Naive B cell (primary cell): ENCODE measurements at regions not wholly inside any gene's neighbourhood (a gene's known extent, or its start where the extent isn't known, plus 50 kb on each side); places are given as distances from the start of the nearest gene placed in this dataset.

Experiments
- ATAC-seq, 2 donors: fragments of 150-1000 bp; cut with Tn5 transposase; 2 replicates each; pipeline ENCODE4 v1.10.0; 2021; ENCODE audit warnings: low read depth in 2 of 2, mild to moderate bottlenecking in 2 of 2, moderate library complexity in 2 of 2
- DNase-seq: peaks from one replicate; pipeline ENCODE4 v3.0.0; 2022
- H3K27ac Mint-ChIP-seq, 6 donors: one replicate each; pipeline ENCODE4 v1.8.0; 2020 to 2022; ENCODE audit warnings: mild to moderate bottlenecking in 6 of 6, mixed read lengths in 6 of 6, moderate library complexity in 5 of 6, inconsistent platforms in 2 of 6
- H3K27me3 Mint-ChIP-seq, 3 donors: one replicate each; pipeline ENCODE4 v1.8.0; 2021 to 2022; ENCODE audit warnings: mixed read lengths in 3 of 3, mild to moderate bottlenecking in 1 of 3
- H3K36me3 Mint-ChIP-seq, 2 donors: one replicate each; pipeline ENCODE4 v1.8.0; 2020 to 2022; ENCODE audit warnings: mixed read lengths in 2 of 2, inconsistent platforms in 1 of 2, mild to moderate bottlenecking in 1 of 2
- H3K4me1 Mint-ChIP-seq, 3 donors: one replicate each; pipeline ENCODE4 v1.8.0; 2020 to 2022; ENCODE audit warnings: mixed read lengths in 3 of 3, inconsistent platforms in 1 of 3, mild to moderate bottlenecking in 1 of 3, moderate library complexity in 1 of 3
- H3K4me3 Mint-ChIP-seq, 8 donors: one replicate each; pipeline ENCODE4 v1.8.0; 2020 to 2022; ENCODE audit warnings: mild to moderate bottlenecking in 8 of 8, mixed read lengths in 8 of 8, moderate library complexity in 8 of 8, inconsistent platforms in 2 of 8
- H3K9me3 Mint-ChIP-seq, 7 donors: one replicate each; pipeline ENCODE4 v1.8.0; 2020 to 2022; ENCODE audit warnings: mixed read lengths in 7 of 7, mild to moderate bottlenecking in 5 of 7, inconsistent platforms in 2 of 7, moderate library complexity in 1 of 7

DNA sequence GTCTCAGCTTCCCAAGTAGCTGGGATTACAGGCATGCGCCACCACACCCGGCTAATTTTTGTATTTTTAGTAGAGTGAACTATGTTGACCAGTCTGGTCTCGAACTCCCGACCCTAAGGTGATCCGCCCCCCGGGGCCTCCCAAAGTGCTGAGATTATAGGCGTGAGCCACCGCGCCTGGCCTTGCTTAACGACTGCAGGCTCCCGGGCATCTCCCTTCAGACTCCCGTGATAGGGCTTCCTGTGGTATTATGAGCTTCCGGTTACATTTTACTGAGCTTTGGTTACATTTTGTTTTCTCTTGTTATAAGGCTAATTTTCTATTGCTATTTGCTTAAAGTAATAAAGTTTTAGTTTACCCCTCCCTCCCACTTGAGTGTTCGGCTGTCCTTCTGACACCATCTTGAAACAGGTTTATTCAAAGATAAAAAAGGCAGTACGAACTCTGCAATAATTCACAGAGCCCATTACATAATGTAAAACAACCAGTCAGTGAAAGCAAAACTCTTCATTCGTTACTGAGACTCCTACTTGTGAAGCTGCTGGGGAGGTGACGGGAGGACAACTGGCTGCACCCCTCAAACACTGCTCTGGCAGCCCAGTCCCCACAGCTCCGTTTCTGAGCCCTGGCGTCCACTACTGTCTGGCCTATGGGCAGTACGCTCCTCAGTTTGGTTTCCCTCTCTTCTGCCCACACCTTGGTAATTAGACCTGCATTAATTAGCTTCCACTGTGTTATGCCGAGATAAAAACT is 795.7 kb upstream of the SLIT2 start:
- Mint-ChIP-seq H3K4me1 (no peaks in the 10 kb centered on the region), H3K27me3 (no peaks in the 10 kb centered on the region), H3K4me3 (peak overlapping the region in 1 of 8 donors; percentile 72), H3K27ac (no peak overlapping the region), H3K36me3 (no peaks in the 10 kb centered on the region), H3K9me3 (peaks cover 3 to 31% (median 6%) of the 10 kb centered on the region in 7 donors)
- DNase-seq (no peak), ATAC-seq (no peak)

GRCh38 chr4:19455196-19455595 is 796.5 kb upstream of the SLIT2 start:
- no peaks in the 10 kb centered on the region for H3K27me3 Mint-ChIP-seq
- H3K9me3 Mint-ChIP-seq: peaks cover 3 to 31% (median 6%) of the 10 kb centered on the region in 7 donors
- ATAC-seq (no peak), DNase-seq (no peak)
- no peaks in the 10 kb centered on the region for H3K36me3 Mint-ChIP-seq
- H3K4me1 Mint-ChIP-seq: no peaks in the 10 kb centered on the region
- H3K4me3 Mint-ChIP-seq: no peak overlapping the region
- H3K27ac Mint-ChIP-seq: no peak overlapping the region

- no peak overlapping the region for H3K27ac Mint-ChIP-seq
- H3K36me3 Mint-ChIP-seq: no peaks in the 10 kb centered on the region
- ATAC-seq (no peak), DNase-seq (no peak)
- no peaks in the 10 kb centered on the region for H3K27me3 Mint-ChIP-seq
- H3K9me3 Mint-ChIP-seq: peaks cover 7 to 30% (median 14%) of the 10 kb centered on the region in 7 donors
- H3K4me3 Mint-ChIP-seq: no peak overlapping the region
- H3K4me1 Mint-ChIP-seq: no peaks in the 10 kb centered on the region
Measured at GRCh38 chr4:19438233-19438632, 813.5 kb upstream of the SLIT2 start.

DNA sequence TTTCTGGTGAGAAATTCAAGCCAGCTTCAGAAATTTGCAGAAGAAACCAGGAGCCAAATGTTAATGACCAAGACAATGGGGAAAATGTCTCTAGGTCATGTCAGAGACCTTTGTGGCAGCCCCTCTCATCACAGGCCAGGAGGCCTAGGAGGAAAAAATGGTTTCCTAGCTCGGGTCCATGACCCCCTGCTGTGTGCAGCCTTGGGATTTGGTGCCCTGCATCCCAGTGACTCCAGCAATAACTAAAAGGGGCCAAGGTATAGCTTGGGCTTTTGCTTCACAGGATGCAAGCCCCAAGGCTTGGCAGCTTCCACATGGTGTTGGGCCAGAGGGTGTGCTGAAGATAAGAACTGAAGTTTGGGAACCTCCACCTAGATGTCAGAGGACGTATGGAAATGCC is 814.7 kb upstream of the SLIT2 start:
- ATAC-seq: no peak
- peaks cover 0 to 30% (median 14%) of the 10 kb centered on the region in 7 donors for H3K9me3 Mint-ChIP-seq
- no peak for DNase-seq
- no peak overlapping the region for H3K4me3 Mint-ChIP-seq
- no peaks in the 10 kb centered on the region for H3K4me1 Mint-ChIP-seq
- no peak overlapping the region for H3K27ac Mint-ChIP-seq
- no peaks in the 10 kb centered on the region for H3K27me3 Mint-ChIP-seq
- no peaks in the 10 kb centered on the region for H3K36me3 Mint-ChIP-seq

DNA sequence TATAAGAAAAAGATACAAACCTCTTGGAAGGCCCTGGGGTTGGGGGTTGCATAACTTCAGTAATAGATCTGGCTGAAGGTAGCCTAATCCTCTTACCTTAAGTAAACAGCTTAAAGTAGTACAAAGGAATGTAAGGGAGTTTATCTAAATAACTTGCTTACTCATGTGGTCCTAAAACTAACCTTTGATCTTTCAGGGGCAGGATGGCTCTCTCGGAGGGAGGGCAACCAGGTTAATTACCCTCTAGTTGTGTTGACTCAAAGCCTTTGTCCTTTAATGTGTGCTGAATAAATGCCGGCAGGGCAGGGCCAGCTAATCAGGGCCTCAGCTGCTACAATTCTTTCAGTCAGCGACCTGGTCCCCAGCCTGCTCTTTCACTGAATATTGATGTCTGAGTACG is 822.0 kb upstream of the SLIT2 start:
- no peaks in the 10 kb centered on the region for H3K4me1 Mint-ChIP-seq
- H3K27ac Mint-ChIP-seq: no peak overlapping the region
- no peak overlapping the region for H3K4me3 Mint-ChIP-seq
- H3K27me3 Mint-ChIP-seq: no peaks in the 10 kb centered on the region
- ATAC-seq (no peak), DNase-seq (no peak)
- H3K36me3 Mint-ChIP-seq: no peaks in the 10 kb centered on the region
- peaks cover 0 to 33% (median 10%) of the 10 kb centered on the region in 7 donors for H3K9me3 Mint-ChIP-seq

DNA sequence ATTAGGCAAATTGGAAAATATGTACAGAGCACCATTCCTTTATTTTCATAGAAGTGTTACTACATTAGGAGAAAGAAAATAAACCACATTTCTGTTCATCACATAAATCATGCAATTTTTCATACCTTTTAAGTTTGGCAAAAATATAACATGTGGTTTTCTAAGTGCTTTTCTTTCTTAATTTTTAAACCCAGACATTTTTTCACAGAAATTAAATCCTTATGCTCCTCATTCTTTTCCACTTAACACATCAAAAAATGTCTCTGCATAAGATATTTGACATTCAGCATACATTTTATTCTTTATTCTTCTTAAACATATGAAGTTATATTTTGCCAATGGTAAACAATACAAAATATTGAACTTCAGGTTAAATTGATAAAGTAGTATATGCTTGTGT is 826.6 kb upstream of the SLIT2 start:
- Mint-ChIP-seq H3K36me3 (no peaks in the 10 kb centered on the region), H3K9me3 (peaks cover 0 to 21% (median 5%) of the 10 kb centered on the region in 7 donors), H3K27ac (no peak overlapping the region), H3K27me3 (no peaks in the 10 kb centered on the region), H3K4me1 (no peaks in the 10 kb centered on the region), H3K4me3 (no peak overlapping the region)
- DNase-seq (no peak), ATAC-seq (no peak)

- no peaks in the 10 kb centered on the region for H3K4me1 Mint-ChIP-seq
Measured at GRCh38 chr4:19417256-19417655, 834.4 kb upstream of the SLIT2 start.

GRCh38 chr4:19416146-19416545 is 835.6 kb upstream of the SLIT2 start:
- H3K4me1 Mint-ChIP-seq: no peaks in the 10 kb centered on the region
- no peak overlapping the region for H3K4me3 Mint-ChIP-seq
- H3K27ac Mint-ChIP-seq: no peak overlapping the region
- ATAC-seq (no peak), DNase-seq (no peak)
- peaks cover 4 to 12% (median 6%) of the 10 kb centered on the region in 7 donors for H3K9me3 Mint-ChIP-seq
- no peaks in the 10 kb centered on the region for H3K27me3 Mint-ChIP-seq
- no peaks in the 10 kb centered on the region for H3K36me3 Mint-ChIP-seq

More at GRCh38 chr4:19417256-19417655, 834.4 kb upstream of the SLIT2 start:
- DNase-seq: no peak
- Mint-ChIP-seq H3K27ac (no peak overlapping the region), H3K9me3 (peaks cover 4 to 12% (median 6%) of the 10 kb centered on the region in 7 donors), H3K27me3 (no peaks in the 10 kb centered on the region), H3K36me3 (no peaks in the 10 kb centered on the region), H3K4me3 (no peak overlapping the region)
- no peak for ATAC-seq

GRCh38 chr4:19408490-19408889 is 843.2 kb upstream of the SLIT2 start:
- ATAC-seq (no peak), DNase-seq (no peak)
- Mint-ChIP-seq H3K9me3 (peaks cover 0 to 7% (median 2%) of the 10 kb centered on the region in 7 donors), H3K36me3 (no peaks in the 10 kb centered on the region), H3K27ac (no peak overlapping the region), H3K4me3 (no peak overlapping the region), H3K27me3 (no peaks in the 10 kb centered on the region), H3K4me1 (no peaks in the 10 kb centered on the region)

DNA sequence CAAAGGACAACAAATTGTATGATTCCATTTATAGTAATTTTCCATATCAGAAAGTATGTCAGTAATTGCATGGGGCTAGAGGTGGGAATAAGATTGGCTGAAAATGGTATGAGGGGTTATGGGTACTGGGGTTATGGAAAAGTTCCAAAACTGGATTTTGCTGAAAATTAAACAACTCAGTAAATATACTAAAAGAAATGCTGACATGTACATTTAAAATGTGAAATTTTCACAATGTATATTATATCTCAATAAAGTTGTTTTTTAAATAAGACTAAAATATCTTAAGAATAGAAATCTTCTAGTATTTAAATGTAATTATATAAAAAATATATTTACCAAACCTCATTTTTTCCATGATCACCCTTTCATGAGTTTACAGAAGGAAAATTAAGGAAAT is 844.9 kb upstream of the SLIT2 start:
- Mint-ChIP-seq H3K4me1 (no peaks in the 10 kb centered on the region), H3K27me3 (no peaks in the 10 kb centered on the region), H3K9me3 (peaks cover 0 to 7% (median 2%) of the 10 kb centered on the region in 7 donors), H3K36me3 (no peaks in the 10 kb centered on the region), H3K4me3 (no peak overlapping the region), H3K27ac (peak overlapping the region in 1 of 6 donors; percentile 8)
- DNase-seq (no peak), ATAC-seq (no peak)

DNA sequence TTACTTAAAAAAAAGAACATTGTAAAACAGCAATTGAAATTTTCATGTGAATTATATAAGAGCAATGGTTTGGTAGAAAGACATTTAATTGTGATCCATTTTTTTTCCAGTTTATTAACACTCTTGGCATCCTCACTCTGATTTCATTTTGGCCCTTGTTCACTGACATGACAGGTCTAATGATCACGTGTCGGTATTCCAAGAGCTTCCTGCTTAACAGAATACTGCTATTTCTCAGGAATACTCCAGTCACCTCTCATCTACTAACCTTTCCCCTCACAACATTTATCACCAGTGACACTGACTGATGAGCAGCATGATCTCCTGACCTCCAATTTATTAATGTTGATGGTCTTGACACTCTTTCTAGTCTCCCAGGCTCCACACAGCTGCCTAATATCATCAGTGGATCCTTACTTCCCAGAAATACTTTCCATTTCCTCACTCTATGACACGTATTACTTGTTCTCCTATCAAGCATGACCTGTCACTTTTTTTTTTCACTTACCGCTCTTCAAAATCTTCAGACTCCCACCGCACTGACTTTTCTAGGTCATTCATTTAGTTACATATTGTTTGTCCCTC is 847.8 kb upstream of the SLIT2 start:
- Mint-ChIP-seq H3K9me3 (peaks cover 0 to 6% (median 0%) of the 10 kb centered on the region in 7 donors), H3K4me3 (no peak overlapping the region), H3K4me1 (no peaks in the 10 kb centered on the region), H3K27ac (no peak overlapping the region), H3K27me3 (no peaks in the 10 kb centered on the region), H3K36me3 (no peaks in the 10 kb centered on the region)
- DNase-seq (no peak), ATAC-seq (no peak)

DNA sequence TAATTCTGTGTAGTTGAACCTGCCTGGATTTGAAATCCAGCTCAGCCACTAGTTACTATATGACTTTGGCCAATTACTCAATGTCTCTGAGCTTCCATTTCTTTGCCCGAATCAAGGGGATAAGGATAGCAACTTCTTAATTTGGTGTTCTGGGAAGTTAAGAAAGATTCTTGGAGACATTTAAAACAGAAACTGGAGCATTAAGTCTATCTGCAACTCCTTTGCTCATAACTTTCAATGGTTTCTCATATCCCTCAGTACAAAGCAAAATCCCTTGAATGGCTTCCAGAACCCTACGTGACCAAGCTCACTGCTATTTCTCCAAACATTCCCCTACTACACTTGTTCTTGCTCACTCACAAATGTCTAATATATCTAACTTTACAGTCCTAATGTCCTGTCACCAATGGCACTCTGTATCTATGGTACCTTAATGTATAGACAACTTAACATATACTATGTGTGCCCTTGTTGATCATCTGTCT is 849.1 kb upstream of the SLIT2 start:
- ATAC-seq: no peak

GRCh38 chr4:19401301-19402080 is 850.2 kb upstream of the SLIT2 start:
- no peak for ATAC-seq
- peaks cover 0 to 7% (median 3%) of the 10 kb centered on the region in 7 donors for H3K9me3 Mint-ChIP-seq
- H3K4me1 Mint-ChIP-seq: no peaks in the 10 kb centered on the region
- H3K27me3 Mint-ChIP-seq: no peaks in the 10 kb centered on the region
- no peak overlapping the region for H3K27ac Mint-ChIP-seq
- DNase-seq: no peak
- no peak overlapping the region for H3K4me3 Mint-ChIP-seq
- no peaks in the 10 kb centered on the region for H3K36me3 Mint-ChIP-seq

More for the DNA sequence above, 849.1 kb upstream of the SLIT2 start:
- Mint-ChIP-seq H3K9me3 (peaks cover 0 to 7% (median 2%) of the 10 kb centered on the region in 7 donors), H3K27ac (no peak overlapping the region), H3K4me3 (no peak overlapping the region), H3K36me3 (no peaks in the 10 kb centered on the region), H3K27me3 (no peaks in the 10 kb centered on the region), H3K4me1 (no peaks in the 10 kb centered on the region)
- no peak for DNase-seq
